ENCODE measurements at regions not wholly inside any gene's neighbourhood (a gene's known extent, or its start where the extent isn't known, plus 50 kb on each side); places are given as distances from the start of the nearest gene placed in this dataset.

GRCh38 chr13:99034333-99035085 lies 56.6 kb upstream of the DOCK9 start:
- no peak for TF ChIP-seq CTCF (IDR thresholded peaks at IDR 0.05; ENCODE audit: unreplicated experiment in 3 of 3)
- Mint-ChIP-seq H3K4me1 (peaks cover 28% of the 10 kb centered on the region), H3K9me3 (no peaks in the 10 kb centered on the region), H3K27ac (peak overlapping the region in 1 of 3 experiments; percentile 28), H3K27me3 (ENCODE audit: low read depth) (no peaks in the 10 kb centered on the region), H3K36me3 (ENCODE audit: low read depth) (no peaks in the 10 kb centered on the region), H3K4me3 (no peak overlapping the region)

GRCh38 chr13:99035715-99036114 lies 57.9 kb upstream of the DOCK9 start:
- Mint-ChIP-seq H3K9me3 (no peaks in the 10 kb centered on the region), H3K4me3 (no peak overlapping the region), H3K4me1 (peaks cover 26% of the 10 kb centered on the region), H3K27me3 (ENCODE audit: low read depth) (no peaks in the 10 kb centered on the region), H3K27ac (no peak overlapping the region), H3K36me3 (ENCODE audit: low read depth) (no peaks in the 10 kb centered on the region)
- TF ChIP-seq CTCF (IDR thresholded peaks at IDR 0.05; ENCODE audit: unreplicated experiment in 3 of 3) = no peak

GRCh38 chr13:99037756-99038155 lies 59.9 kb upstream of the DOCK9 start:
- Mint-ChIP-seq H3K36me3 (ENCODE audit: low read depth) (no peaks in the 10 kb centered on the region), H3K27me3 (ENCODE audit: low read depth) (no peaks in the 10 kb centered on the region), H3K9me3 (no peaks in the 10 kb centered on the region), H3K4me3 (no peak overlapping the region), H3K27ac (no peak overlapping the region), H3K4me1 (peaks cover 26% of the 10 kb centered on the region)
- TF ChIP-seq CTCF (IDR thresholded peaks at IDR 0.05; ENCODE audit: unreplicated experiment in 3 of 3) = no peak

GRCh38 chr13:99039718-99040280 lies 61.9 kb upstream of the DOCK9 start:
- TF ChIP-seq CTCF (IDR thresholded peaks at IDR 0.05; ENCODE audit: unreplicated experiment in 3 of 3) = no peak
- no peaks in the 10 kb centered on the region for H3K9me3 Mint-ChIP-seq
- no peaks in the 10 kb centered on the region for H3K36me3 Mint-ChIP-seq (ENCODE audit: low read depth)
- H3K4me3 Mint-ChIP-seq = no peak overlapping the region
- H3K27ac Mint-ChIP-seq = no peak overlapping the region
- peaks cover 25% of the 10 kb centered on the region for H3K4me1 Mint-ChIP-seq
- H3K27me3 Mint-ChIP-seq (ENCODE audit: low read depth) = no peaks in the 10 kb centered on the region

GRCh38 chr13:99040536-99041131 lies 62.8 kb upstream of the DOCK9 start:
- H3K4me1 Mint-ChIP-seq = peaks cover 25% of the 10 kb centered on the region
- no peaks in the 10 kb centered on the region for H3K9me3 Mint-ChIP-seq
- H3K27me3 Mint-ChIP-seq (ENCODE audit: low read depth) = no peaks in the 10 kb centered on the region
- peak overlapping the region in 1 of 3 experiments; percentile 29 for H3K27ac Mint-ChIP-seq
- H3K36me3 Mint-ChIP-seq (ENCODE audit: low read depth) = no peaks in the 10 kb centered on the region
- no peak overlapping the region for H3K4me3 Mint-ChIP-seq
- no peak for TF ChIP-seq CTCF (IDR thresholded peaks at IDR 0.05; ENCODE audit: unreplicated experiment in 3 of 3)
